ENCODE measurements at regions not wholly inside any gene's neighbourhood (a gene's known extent, or its start where the extent isn't known, plus 50 kb on each side); places are given as distances from the start of the nearest gene placed in this dataset.

- peak; percentile 18 for DNase-seq (ENCODE audit: low read depth)
- no peak for TF ChIP-seq CTCF (conservative IDR thresholded peaks at IDR 0.05; ENCODE audit: low read depth, low read length)
- H3K4me3 ChIP-seq (ENCODE audit: low read depth, low read length), result no peak overlapping the region
These were observed 91.3 kb upstream of the FAM171A1 start for GRCh38 chr10:15462253-15462897.

- no peak overlapping the region for H3K4me3 ChIP-seq (ENCODE audit: low read depth, low read length)
- TF ChIP-seq CTCF (conservative IDR thresholded peaks at IDR 0.05; ENCODE audit: low read depth, low read length), result peak; percentile 32
These were observed 90.4 kb upstream of the FAM171A1 start for GRCh38 chr10:15461353-15462108.

GRCh38 chr10:15460661-15461060 is 89.6 kb upstream of the FAM171A1 start:
- H3K4me3 ChIP-seq (ENCODE audit: low read depth, low read length), result no peak overlapping the region
- TF ChIP-seq CTCF (conservative IDR thresholded peaks at IDR 0.05; ENCODE audit: low read depth, low read length), result no peak
- DNase-seq (ENCODE audit: low read depth), result no peak

More at GRCh38 chr10:15461353-15462108, 90.4 kb upstream of the FAM171A1 start:
- peak; percentile 88 for DNase-seq (ENCODE audit: low read depth)

GRCh38 chr10:15459218-15459617 is 88.1 kb upstream of the FAM171A1 start:
- H3K4me3 ChIP-seq (ENCODE audit: low read depth, low read length), result no peak overlapping the region
- no peak for DNase-seq (ENCODE audit: low read depth)
- TF ChIP-seq CTCF (conservative IDR thresholded peaks at IDR 0.05; ENCODE audit: low read depth, low read length), result no peak

GRCh38 chr10:15457382-15457781 is 86.3 kb upstream of the FAM171A1 start:
- H3K4me3 ChIP-seq (ENCODE audit: low read depth, low read length), result no peak overlapping the region
- no peak for TF ChIP-seq CTCF (conservative IDR thresholded peaks at IDR 0.05; ENCODE audit: low read depth, low read length)
- DNase-seq (ENCODE audit: low read depth), result no peak

- no peak for TF ChIP-seq CTCF (conservative IDR thresholded peaks at IDR 0.05; ENCODE audit: low read depth, low read length)
- no peak for DNase-seq (ENCODE audit: low read depth)
- no peak overlapping the region for H3K4me3 ChIP-seq (ENCODE audit: low read depth, low read length)
These were observed 84.4 kb upstream of the FAM171A1 start for GRCh38 chr10:15455456-15455855.

Data from choroid plexus epithelial cell (primary cell).